Loucy (cell line): ENCODE measurements at regions not wholly inside any gene's neighbourhood (a gene's known extent, or its start where the extent isn't known, plus 50 kb on each side); places are given as distances from the start of the nearest gene placed in this dataset.

Experiments used
- H2AFZ ChIP-seq: fragments of 200-600 bp; sonication (generic); 2 replicates; pipeline ENCODE4 v1.6.0; 2016; ENCODE audit warnings: antibody characterized with exemption, mild to moderate bottlenecking, low read length, moderate library complexity
- H3F3A ChIP-seq: fragments of 200-600 bp; 2 replicates; pipeline ENCODE4 v1.6.0; 2016; ENCODE audit warnings: antibody characterized with exemption, low read depth, mild to moderate bottlenecking
- H3K27me3 ChIP-seq: fragments of 200-600 bp; sonication (generic); 2 replicates; pipeline ENCODE4 v1.6.1; 2014; ENCODE audit warnings: low read length, mild to moderate bottlenecking; ENCODE audit not compliant: insufficient read depth, poor library complexity, severe bottlenecking
- H3K36me3 ChIP-seq: fragments of 200-600 bp; sonication (generic); 2 replicates; pipeline ENCODE4 v1.6.1; 2016; ENCODE audit warnings: low read length; ENCODE audit not compliant: insufficient read depth
- H3K4me1 ChIP-seq: fragments of 200-600 bp; sonication (generic); 2 replicates; pipeline ENCODE4 v1.5.1; 2014; ENCODE audit warnings: low read length, mild to moderate bottlenecking; ENCODE audit not compliant: insufficient read depth, poor library complexity, severe bottlenecking
- H3K4me2 ChIP-seq: fragments of 200-600 bp; sonication (generic); 2 replicates; pipeline ENCODE4 v1.6.0; 2014; ENCODE audit warnings: antibody characterized with exemption, low read length, low read depth, mild to moderate bottlenecking; ENCODE audit not compliant: poor library complexity, severe bottlenecking
- H3K4me3 ChIP-seq: fragments of 200-600 bp; sonication (generic); 2 replicates; pipeline ENCODE4 v1.5.1; 2014; ENCODE audit warnings: low read length, mild to moderate bottlenecking, mixed read lengths; ENCODE audit not compliant: poor library complexity, severe bottlenecking
- H3K79me2 ChIP-seq: fragments of 200-600 bp; sonication (generic); 2 replicates; pipeline ENCODE4 v1.6.1; 2014; ENCODE audit warnings: low read length; ENCODE audit not compliant: insufficient read depth
- H3K9ac ChIP-seq: fragments of 200-600 bp; sonication (generic); 2 replicates; pipeline ENCODE4 v1.6.0; 2014; ENCODE audit warnings: mild to moderate bottlenecking, low read depth, low read length, moderate library complexity; ENCODE audit not compliant: poor library complexity, severe bottlenecking
- H3K9me2 ChIP-seq: fragments of 200-600 bp; sonication (generic); replicated peaks from 2 replicates; pipeline ENCODE4 v1.6.1; 2016; ENCODE audit warnings: low read depth, low read length, mixed read lengths
- H3K9me3 ChIP-seq: fragments of 200-600 bp; sonication (generic); 2 replicates; pipeline ENCODE4 v1.6.1; 2014; ENCODE audit warnings: mild to moderate bottlenecking, antibody characterized with exemption, low read length, low read depth; ENCODE audit not compliant: insufficient read depth
- H4K20me1 ChIP-seq: fragments of 200-600 bp; sonication (generic); 2 replicates; pipeline ENCODE4 v1.6.0; 2014; ENCODE audit warnings: antibody characterized with exemption, low read length, mild to moderate bottlenecking; ENCODE audit not compliant: insufficient read depth, poor library complexity, severe bottlenecking
- CTCF ChIP-seq: fragments of 200-600 bp; sonication (generic); conservative IDR thresholded peaks from 2 replicates; pipeline ENCODE4 v1.5.1; 2014; ENCODE audit warnings: mild to moderate bottlenecking, antibody characterized with exemption, low read length
- EZH2phosphoT487 ChIP-seq: fragments of 200-600 bp; IDR thresholded peaks from 2 replicates; pipeline ENCODE4 v1.6.1; 2018; ENCODE audit warnings: antibody characterized with exemption, mild to moderate bottlenecking, moderate library complexity, borderline replicate concordance

GRCh38 chr2:12001621-12002020, 255.2 kb downstream of the LPIN1 start:
- Histone ChIP-seq H3K4me3 (no peak overlapping the region), H3K4me1 (peaks cover 50% of the 10 kb centered on the region), H3K27me3 (no peaks in the 10 kb centered on the region), H2AFZ (0 out of 2 replicates have a peak overlapping the region, but pooled peaks have one; percentile 21), H3K9me3 (no peaks in the 10 kb centered on the region), H3K9ac (no peak overlapping the region), H3K79me2 (no peaks in the 10 kb centered on the region), H3F3A (no peaks in the 10 kb centered on the region), H3K9me2 (no peaks in the 10 kb centered on the region), H3K36me3 (no peaks in the 10 kb centered on the region), H4K20me1 (no peaks in the 10 kb centered on the region), H3K4me2 (no peak overlapping the region)
- TF ChIP-seq CTCF (no peak), EZH2phosphoT487 (no peak)

GRCh38 chr2:12002215-12002614, 255.8 kb downstream of the LPIN1 start:
- Histone ChIP-seq H3K9me2 (no peaks in the 10 kb centered on the region), H3K4me2 (no peak overlapping the region), H3K79me2 (no peaks in the 10 kb centered on the region), H3K4me3 (no peak overlapping the region), H3K4me1 (peaks cover 54% of the 10 kb centered on the region), H4K20me1 (no peaks in the 10 kb centered on the region), H3K27me3 (no peaks in the 10 kb centered on the region), H3K9me3 (no peaks in the 10 kb centered on the region), H3K9ac (no peak overlapping the region), H2AFZ (0 out of 2 replicates have a peak overlapping the region, but pooled peaks have one; percentile 21), H3F3A (no peaks in the 10 kb centered on the region), H3K36me3 (no peaks in the 10 kb centered on the region)
- TF ChIP-seq CTCF (no peak), EZH2phosphoT487 (no peak)

- Histone ChIP-seq H3K4me2 (no peak overlapping the region), H3K9ac (peak overlapping the region; percentile 49), H3K9me2 (no peaks in the 10 kb centered on the region), H3F3A (no peaks in the 10 kb centered on the region), H3K79me2 (no peaks in the 10 kb centered on the region), H3K4me3 (no peak overlapping the region), H4K20me1 (no peaks in the 10 kb centered on the region), H2AFZ (no peak overlapping the region), H3K36me3 (no peaks in the 10 kb centered on the region), H3K4me1 (peaks cover 62% of the 10 kb centered on the region), H3K27me3 (no peaks in the 10 kb centered on the region), H3K9me3 (no peaks in the 10 kb centered on the region)
- TF ChIP-seq CTCF: no peak
- TF ChIP-seq EZH2phosphoT487: no peak
Measured at GRCh38 chr2:12004713-12005112, 258.3 kb downstream of the LPIN1 start.
